WTC11 (cell line): ENCODE measurements at regions not wholly inside any gene's neighbourhood (a gene's known extent, or its start where the extent isn't known, plus 50 kb on each side); places are given as distances from the start of the nearest gene placed in this dataset.

Experiments
- MAX ChIP-seq: sonication (generic); formaldehyde crosslinking; IDR thresholded peaks from 2 replicates; pipeline ENCODE4 v1.8.0; 2022; ENCODE audit warnings: mild to moderate bottlenecking, missing genetic modification reagents
- SP1 ChIP-seq: sonication (generic); formaldehyde crosslinking; conservative IDR thresholded peaks from 2 replicates; pipeline ENCODE4 v1.8.1; 2022; ENCODE audit warnings: missing genetic modification reagents
- STAT6 ChIP-seq: sonication (generic); formaldehyde crosslinking; conservative IDR thresholded peaks from 2 replicates; pipeline ENCODE4 v1.8.1; 2023; ENCODE audit warnings: mild to moderate bottlenecking, low read depth, missing genetic modification reagents, moderate library complexity
- ZNF121 ChIP-seq: sonication (generic); formaldehyde crosslinking; IDR thresholded peaks from 2 replicates; pipeline ENCODE4 v1.8.0; 2023; ENCODE audit warnings: missing genetic modification reagents
- TF ChIP-seq, protein P1 (sequence below): sonication (generic); formaldehyde crosslinking; IDR thresholded peaks from 2 replicates; pipeline ENCODE4 v1.8.1; 2023; ENCODE audit warnings: mild to moderate bottlenecking, missing genetic modification reagents, moderate library complexity
- TF ChIP-seq, protein P2 (sequence below): sonication (generic); formaldehyde crosslinking; IDR thresholded peaks from 2 replicates; pipeline ENCODE4 v1.8.1; 2022; ENCODE audit warnings: missing genetic modification reagents, borderline replicate concordance
- TF ChIP-seq, protein P3 (sequence below): fragments of 200-600 bp; IDR thresholded peaks from 2 replicates; pipeline ENCODE4 v1.8.0; 2022; ENCODE audit warnings: antibody characterized with exemption

DNA sequence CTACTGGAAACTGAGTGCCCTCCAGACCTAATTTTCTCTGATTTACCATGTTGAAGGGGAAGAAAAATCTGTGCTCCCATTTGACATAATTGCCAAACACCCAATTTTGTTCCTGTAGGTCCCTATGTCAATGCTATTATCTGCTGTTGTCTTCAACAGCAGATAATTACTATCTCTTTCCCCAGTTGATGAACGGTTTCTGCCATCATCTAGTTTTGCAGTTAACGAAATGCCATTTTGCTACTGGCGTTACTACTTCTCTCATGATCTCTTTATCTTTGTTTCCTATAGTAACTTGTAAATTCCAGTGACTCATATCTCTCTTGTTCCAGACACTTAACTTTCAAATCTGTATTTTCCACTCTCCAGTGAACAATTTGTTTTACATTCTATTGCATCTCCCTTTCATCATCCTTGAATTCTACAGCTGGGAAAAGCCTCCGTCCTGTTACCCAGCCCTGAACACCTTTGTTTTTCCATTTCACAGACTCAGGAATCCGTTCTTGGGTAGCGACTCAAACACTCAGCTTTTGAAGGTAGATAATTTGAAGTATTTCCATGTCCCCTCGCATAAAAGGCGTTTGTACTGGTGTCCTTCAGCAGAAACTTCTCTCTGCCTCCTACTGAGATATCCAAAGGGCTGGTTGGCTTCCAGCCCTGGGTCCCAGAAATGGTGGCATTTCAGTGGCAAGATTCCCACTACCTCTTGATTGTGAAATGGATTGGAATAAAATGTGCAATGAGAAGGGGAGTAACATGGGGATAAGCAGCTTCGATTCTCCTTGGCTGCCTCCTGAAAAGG is 111.7 kb downstream of the FOXB1 start:
- TF ChIP-seq MAX (CRISPR knock-in tag): no peak
- TF ChIP-seq ZNF121 (CRISPR knock-in tag): no peak
- TF ChIP-seq, protein P1, sequence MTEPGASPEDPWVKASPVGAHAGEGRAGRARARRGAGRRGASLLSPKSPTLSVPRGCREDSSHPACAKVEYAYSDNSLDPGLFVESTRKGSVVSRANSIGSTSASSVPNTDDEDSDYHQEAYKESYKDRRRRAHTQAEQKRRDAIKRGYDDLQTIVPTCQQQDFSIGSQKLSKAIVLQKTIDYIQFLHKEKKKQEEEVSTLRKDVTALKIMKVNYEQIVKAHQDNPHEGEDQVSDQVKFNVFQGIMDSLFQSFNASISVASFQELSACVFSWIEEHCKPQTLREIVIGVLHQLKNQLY: no peak
- TF ChIP-seq SP1: no peak
- TF ChIP-seq, protein P2, sequence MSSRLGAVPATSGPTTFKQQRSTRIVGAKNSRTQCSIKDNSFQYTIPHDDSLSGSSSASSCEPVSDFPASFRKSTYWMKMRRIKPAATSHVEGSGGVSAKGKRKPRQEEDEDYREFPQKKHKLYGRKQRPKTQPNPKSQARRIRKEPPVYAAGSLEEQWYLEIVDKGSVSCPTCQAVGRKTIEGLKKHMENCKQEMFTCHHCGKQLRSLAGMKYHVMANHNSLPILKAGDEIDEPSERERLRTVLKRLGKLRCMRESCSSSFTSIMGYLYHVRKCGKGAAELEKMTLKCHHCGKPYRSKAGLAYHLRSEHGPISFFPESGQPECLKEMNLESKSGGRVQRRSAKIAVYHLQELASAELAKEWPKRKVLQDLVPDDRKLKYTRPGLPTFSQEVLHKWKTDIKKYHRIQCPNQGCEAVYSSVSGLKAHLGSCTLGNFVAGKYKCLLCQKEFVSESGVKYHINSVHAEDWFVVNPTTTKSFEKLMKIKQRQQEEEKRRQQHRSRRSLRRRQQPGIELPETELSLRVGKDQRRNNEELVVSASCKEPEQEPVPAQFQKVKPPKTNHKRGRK: no peak
- TF ChIP-seq STAT6 (CRISPR knock-in tag): no peak
- TF ChIP-seq, protein P3, sequence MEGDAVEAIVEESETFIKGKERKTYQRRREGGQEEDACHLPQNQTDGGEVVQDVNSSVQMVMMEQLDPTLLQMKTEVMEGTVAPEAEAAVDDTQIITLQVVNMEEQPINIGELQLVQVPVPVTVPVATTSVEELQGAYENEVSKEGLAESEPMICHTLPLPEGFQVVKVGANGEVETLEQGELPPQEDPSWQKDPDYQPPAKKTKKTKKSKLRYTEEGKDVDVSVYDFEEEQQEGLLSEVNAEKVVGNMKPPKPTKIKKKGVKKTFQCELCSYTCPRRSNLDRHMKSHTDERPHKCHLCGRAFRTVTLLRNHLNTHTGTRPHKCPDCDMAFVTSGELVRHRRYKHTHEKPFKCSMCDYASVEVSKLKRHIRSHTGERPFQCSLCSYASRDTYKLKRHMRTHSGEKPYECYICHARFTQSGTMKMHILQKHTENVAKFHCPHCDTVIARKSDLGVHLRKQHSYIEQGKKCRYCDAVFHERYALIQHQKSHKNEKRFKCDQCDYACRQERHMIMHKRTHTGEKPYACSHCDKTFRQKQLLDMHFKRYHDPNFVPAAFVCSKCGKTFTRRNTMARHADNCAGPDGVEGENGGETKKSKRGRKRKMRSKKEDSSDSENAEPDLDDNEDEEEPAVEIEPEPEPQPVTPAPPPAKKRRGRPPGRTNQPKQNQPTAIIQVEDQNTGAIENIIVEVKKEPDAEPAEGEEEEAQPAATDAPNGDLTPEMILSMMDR: no peak
